ENCODE measurements at regions not wholly inside any gene's neighbourhood (a gene's known extent, or its start where the extent isn't known, plus 50 kb on each side); places are given as distances from the start of the nearest gene placed in this dataset.

DNA sequence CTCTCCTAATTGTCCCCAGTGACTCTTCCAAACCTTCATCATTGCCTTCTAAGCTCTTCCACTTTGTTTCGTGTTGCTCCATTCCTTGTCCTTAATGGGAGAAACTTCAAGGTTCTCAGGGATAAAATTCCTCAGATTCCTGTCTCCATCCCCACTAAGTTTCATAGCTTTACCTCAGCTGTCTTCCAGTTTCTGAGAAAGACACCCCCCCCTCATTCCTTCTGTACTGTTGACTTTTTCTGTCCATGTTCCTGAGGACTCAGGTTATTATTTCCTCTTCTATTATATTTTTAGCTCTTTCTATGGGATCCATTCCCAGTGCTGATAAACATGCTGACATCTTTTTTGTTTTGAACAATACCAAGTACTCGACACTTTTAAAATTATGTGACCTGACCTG, 215.3 kb upstream of the PTGFR start:
- intact Hi-C loops (cut with DNase I): no loop called here
- Histone ChIP-seq H3K4me1 (no peaks in the 10 kb centered on the region), H3K4me3 (no peak overlapping the region), H3K36me3 (no peaks in the 10 kb centered on the region), H3K27ac (no peak overlapping the region), H3K27me3 (peaks cover 0 to 14% (median 0%) of the 10 kb centered on the region in 4 donors), H3K9me3 (no peaks in the 10 kb centered on the region)
- DNase-seq: no peak
- 52 to 56% methylated on average over 2 of the region's 2 CpGs for WGBS, 2 donors
- TF ChIP-seq POLR2A (IDR thresholded peaks at IDR 0.05): no peak
- TF ChIP-seq, protein P1, sequence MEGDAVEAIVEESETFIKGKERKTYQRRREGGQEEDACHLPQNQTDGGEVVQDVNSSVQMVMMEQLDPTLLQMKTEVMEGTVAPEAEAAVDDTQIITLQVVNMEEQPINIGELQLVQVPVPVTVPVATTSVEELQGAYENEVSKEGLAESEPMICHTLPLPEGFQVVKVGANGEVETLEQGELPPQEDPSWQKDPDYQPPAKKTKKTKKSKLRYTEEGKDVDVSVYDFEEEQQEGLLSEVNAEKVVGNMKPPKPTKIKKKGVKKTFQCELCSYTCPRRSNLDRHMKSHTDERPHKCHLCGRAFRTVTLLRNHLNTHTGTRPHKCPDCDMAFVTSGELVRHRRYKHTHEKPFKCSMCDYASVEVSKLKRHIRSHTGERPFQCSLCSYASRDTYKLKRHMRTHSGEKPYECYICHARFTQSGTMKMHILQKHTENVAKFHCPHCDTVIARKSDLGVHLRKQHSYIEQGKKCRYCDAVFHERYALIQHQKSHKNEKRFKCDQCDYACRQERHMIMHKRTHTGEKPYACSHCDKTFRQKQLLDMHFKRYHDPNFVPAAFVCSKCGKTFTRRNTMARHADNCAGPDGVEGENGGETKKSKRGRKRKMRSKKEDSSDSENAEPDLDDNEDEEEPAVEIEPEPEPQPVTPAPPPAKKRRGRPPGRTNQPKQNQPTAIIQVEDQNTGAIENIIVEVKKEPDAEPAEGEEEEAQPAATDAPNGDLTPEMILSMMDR (IDR thresholded peaks at IDR 0.05): no peak

DNA sequence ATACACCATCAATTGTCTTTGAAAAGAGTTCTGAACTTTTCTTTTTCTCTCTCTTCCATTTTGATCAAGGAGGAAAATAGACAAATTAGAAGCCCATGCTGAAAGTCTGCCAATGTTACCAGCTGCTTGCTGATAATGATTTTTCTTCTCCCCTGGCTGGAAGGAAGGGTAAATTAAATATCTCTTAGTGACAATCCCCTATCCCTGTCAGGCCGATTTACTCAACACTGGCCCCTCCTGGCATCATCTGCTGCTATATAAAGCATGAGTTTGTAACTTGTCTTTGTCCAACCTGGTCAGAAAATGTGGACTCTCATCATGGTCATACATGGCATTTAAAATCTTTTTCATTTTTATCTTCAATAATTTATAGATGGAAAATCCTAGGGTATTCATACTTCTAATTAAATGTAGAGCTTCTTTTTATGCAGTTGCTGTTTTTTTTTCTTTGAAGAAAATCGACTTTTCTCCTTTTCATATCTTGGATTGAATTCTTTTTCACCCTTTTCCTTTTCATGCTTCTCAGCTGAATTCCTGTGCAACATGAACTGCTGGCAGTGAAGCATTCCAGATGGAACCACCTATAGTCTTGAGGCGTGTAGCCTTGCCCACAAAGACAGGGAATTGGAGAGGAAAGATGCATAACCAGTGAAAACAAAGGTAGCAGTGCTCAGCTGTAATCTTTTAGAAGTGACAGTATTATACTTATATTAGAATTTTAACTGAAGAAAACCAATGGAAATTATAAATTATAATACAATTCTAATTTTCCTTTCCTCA, 214.7 kb upstream of the PTGFR start:
- H3K4me3 ChIP-seq: no peak overlapping the region
- DNase-seq: no peak
- intact Hi-C loops (cut with DNase I): no loop called here
- WGBS, 2 donors: 30 to 44% methylated on average over 3 of the region's 3 CpGs
- H3K4me1 ChIP-seq: no peaks in the 10 kb centered on the region
- peaks cover 0 to 14% (median 0%) of the 10 kb centered on the region in 4 donors for H3K27me3 ChIP-seq
- H3K9me3 ChIP-seq: no peaks in the 10 kb centered on the region
- no peak for TF ChIP-seq POLR2A (IDR thresholded peaks at IDR 0.05)
- TF ChIP-seq, protein P1 (IDR thresholded peaks at IDR 0.05): no peak
- no peaks in the 10 kb centered on the region for H3K36me3 ChIP-seq
- H3K27ac ChIP-seq: no peak overlapping the region

DNA sequence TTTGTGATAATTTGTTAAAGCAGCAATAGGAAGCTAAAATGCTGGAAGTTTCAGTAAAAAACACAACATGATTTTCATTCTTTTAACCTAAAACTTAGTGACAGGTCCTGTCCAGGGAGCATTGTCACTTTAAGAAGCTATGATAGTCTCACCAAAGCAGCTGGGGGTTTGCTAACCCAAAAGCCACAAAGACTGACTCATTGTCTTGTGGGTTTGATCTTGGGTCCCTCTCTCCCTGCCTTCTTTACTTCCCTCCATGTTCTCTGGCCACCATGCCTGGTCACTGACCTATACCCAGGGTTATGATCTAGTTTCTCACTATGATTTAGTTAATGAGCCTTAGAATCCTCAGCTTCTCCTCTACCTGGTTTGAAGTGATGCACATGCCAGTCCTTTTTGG, 213.5 kb upstream of the PTGFR start:
- Histone ChIP-seq H3K36me3 (no peaks in the 10 kb centered on the region), H3K4me3 (no peak overlapping the region), H3K27ac (no peak overlapping the region), H3K4me1 (no peaks in the 10 kb centered on the region), H3K9me3 (no peaks in the 10 kb centered on the region), H3K27me3 (peaks cover 0 to 14% (median 0%) of the 10 kb centered on the region in 4 donors)
- intact Hi-C loops (cut with DNase I): no loop called here
- DNase-seq: no peak
- TF ChIP-seq POLR2A (IDR thresholded peaks at IDR 0.05): no peak
- TF ChIP-seq, protein P1 (IDR thresholded peaks at IDR 0.05): no peak

DNA sequence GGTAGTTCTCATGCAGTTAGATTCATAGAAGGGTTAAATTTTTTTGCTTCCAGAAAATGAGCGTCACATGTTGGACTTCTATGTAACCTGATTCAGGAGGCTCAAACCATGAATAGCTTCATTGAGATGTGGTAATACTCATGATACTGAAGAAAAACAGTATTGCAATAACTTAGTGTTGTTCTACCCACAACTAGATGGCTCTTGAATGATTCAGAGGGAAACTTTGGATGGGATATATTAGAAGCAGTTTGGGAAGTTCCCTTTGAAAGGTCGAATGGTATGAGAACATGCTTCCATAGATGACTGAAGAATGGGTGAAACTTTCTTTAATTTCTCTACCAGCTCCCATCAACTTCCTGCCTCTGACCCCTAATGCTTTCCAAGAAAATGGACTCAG, 211.7 kb upstream of the PTGFR start:
- no peak overlapping the region for H3K27ac ChIP-seq
- intact Hi-C loops (cut with DNase I): no loop called here
- TF ChIP-seq POLR2A (IDR thresholded peaks at IDR 0.05): no peak
- TF ChIP-seq, protein P1 (IDR thresholded peaks at IDR 0.05): no peak

DNA sequence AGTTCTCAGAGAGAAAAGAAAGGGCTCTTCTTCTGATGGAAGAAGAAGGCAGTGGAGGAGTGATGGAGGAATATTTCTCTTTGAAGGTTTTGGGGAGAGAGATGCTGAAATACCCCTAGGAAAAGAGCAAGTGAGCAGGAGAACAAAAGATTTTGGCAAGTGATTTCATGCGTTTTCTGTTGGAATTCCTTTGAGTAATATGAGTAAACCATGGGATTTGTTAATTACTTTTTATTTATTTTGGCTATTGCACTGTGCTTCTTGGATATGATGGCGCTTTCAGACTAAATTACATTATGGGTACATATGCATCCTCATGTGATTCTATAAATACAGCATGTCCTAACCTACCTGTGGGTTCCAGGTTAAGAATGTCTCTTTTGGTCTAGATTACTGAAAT, 210.1 kb upstream of the PTGFR start:
- intact Hi-C loops (cut with DNase I): no loop called here
- Histone ChIP-seq H3K36me3 (no peaks in the 10 kb centered on the region), H3K27me3 (no peaks in the 10 kb centered on the region), H3K4me1 (no peaks in the 10 kb centered on the region), H3K9me3 (no peaks in the 10 kb centered on the region), H3K4me3 (no peak overlapping the region), H3K27ac (no peak overlapping the region)
- no peak for DNase-seq
- 35% methylated on average over 2 of the region's 2 CpGs for WGBS, 2 donors
- no peak for TF ChIP-seq POLR2A (IDR thresholded peaks at IDR 0.05)
- TF ChIP-seq, protein P1 (IDR thresholded peaks at IDR 0.05): no peak

More for the DNA sequence above, 211.7 kb upstream of the PTGFR start:
- 29 to 33% methylated on average over 2 of the region's 2 CpGs for WGBS, 2 donors
- DNase-seq: no peak
- Histone ChIP-seq H3K4me3 (no peak overlapping the region), H3K4me1 (no peaks in the 10 kb centered on the region), H3K36me3 (no peaks in the 10 kb centered on the region), H3K9me3 (no peaks in the 10 kb centered on the region), H3K27me3 (peaks cover 0 to 8% (median 0%) of the 10 kb centered on the region in 4 donors)

All from esophagus squamous epithelium (tissue), 5 donors.